BE2C (cell line): ENCODE measurements at regions not wholly inside any gene's neighbourhood (a gene's known extent, or its start where the extent isn't known, plus 50 kb on each side); places are given as distances from the start of the nearest gene placed in this dataset.

Experiments
- DNase-seq: peaks from one replicate; pipeline ENCODE4 v3.0.0-alpha.2; 2020
- H3K27me3 ChIP-seq: fragments of 250-450 bp; sonication (Bioruptor Pico); 2 replicates; pipeline ENCODE4 v1.5.1; 2020; ENCODE audit warnings: mild to moderate bottlenecking
- H3K36me3 ChIP-seq: fragments of 250-450 bp; sonication (Bioruptor Pico); 2 replicates; pipeline ENCODE4 v1.5.1; 2020; ENCODE audit warnings: mild to moderate bottlenecking
- H3K4me1 ChIP-seq: fragments of 250-450 bp; sonication (Bioruptor Pico); 2 replicates; pipeline ENCODE4 v1.5.1; 2020
- H3K4me3 ChIP-seq: 2 replicates; pipeline ENCODE4 v1.5.1; 2011; ENCODE audit warnings: low read depth, low read length
- H3K9me3 ChIP-seq: fragments of 250-450 bp; sonication (Bioruptor Pico); 2 replicates; pipeline ENCODE4 v1.5.1; 2020
- TF ChIP-seq, protein P1 (sequence below): IDR thresholded peaks from 2 replicates; pipeline ENCODE4 v1.5.1; 2012; ENCODE audit warnings: mild to moderate bottlenecking, low read depth, low read length

DNA sequence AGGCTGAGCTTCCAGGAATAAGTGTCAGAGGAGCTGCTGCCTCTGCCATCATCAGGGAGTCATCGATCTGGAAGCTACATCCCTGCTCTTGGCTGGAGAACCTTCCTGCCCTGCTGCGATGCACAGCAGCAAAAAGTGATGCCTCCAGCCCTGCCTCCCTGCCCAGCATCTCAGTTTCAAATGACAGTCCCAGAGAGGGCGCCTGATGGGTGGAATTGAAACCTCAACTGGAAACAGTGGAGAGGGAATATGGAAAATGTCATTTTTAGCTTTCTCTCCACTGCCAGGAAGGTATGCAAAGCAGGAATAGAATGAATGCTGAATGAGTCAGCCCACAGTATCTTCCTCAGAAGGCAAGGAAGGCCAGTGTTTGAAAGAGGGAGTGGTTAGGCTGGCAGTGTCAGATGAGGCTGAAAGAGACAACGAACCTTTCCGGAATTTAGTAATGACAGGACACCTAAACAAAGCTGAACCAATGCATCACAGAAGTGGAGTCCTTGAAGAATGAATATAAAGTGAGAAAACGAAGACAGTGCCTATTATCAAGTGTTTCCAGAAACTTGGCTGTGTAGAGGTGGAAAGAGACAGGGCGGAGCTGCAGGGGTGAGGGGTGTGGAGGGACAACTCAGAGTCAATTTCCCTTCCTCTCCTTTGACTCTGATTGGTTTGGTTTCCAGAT is 153.9 kb upstream of the NDUFV2 start:
- H3K4me3 ChIP-seq, result no peak overlapping the region
- no peak for DNase-seq

DNA sequence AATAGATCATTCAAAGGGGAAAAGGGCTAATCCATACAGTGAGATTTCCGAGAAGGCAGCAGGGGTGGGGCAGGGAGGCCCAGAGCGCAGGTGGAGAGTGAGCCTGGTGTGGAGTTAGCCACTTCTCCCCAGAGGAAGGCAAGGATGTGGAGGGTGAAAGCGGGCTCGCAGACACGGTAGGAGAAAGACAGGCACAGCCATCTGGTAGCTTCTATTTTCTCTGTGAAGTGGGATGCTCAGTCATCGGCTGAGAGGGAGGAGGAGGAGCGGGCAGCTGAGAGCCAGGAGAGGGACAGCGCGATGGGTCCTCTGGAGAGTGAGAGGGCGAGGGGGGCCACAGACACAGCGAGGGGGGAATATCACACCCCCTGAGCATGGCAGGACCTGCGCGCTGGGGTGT is 153.3 kb upstream of the NDUFV2 start:
- DNase-seq, result peak; percentile 9

More for the DNA sequence above, 153.9 kb upstream of the NDUFV2 start:
- TF ChIP-seq, protein P1, sequence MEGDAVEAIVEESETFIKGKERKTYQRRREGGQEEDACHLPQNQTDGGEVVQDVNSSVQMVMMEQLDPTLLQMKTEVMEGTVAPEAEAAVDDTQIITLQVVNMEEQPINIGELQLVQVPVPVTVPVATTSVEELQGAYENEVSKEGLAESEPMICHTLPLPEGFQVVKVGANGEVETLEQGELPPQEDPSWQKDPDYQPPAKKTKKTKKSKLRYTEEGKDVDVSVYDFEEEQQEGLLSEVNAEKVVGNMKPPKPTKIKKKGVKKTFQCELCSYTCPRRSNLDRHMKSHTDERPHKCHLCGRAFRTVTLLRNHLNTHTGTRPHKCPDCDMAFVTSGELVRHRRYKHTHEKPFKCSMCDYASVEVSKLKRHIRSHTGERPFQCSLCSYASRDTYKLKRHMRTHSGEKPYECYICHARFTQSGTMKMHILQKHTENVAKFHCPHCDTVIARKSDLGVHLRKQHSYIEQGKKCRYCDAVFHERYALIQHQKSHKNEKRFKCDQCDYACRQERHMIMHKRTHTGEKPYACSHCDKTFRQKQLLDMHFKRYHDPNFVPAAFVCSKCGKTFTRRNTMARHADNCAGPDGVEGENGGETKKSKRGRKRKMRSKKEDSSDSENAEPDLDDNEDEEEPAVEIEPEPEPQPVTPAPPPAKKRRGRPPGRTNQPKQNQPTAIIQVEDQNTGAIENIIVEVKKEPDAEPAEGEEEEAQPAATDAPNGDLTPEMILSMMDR, result no peak
- Histone ChIP-seq H3K4me1 (no peaks in the 10 kb centered on the region), H3K27me3 (no peaks in the 10 kb centered on the region), H3K9me3 (no peaks in the 10 kb centered on the region), H3K36me3 (no peaks in the 10 kb centered on the region)

DNA sequence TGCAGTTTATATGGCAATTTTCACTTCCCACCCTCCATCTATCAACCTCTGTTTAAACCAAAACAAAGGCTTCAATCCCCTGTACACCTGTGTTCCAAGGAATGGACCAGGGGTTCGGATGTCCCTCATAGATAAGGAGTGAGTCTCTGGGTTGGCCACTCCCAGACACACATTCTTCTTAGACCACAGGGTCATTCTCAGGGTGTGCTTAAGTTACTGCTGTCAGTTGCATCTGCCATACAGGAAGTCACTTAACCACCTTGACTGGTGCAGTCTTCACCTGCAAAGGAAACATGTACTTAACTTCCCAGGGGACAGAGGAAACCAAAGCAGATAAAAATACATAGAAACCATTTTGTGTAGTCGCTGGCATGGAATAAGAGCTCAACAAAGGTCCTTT is 151.0 kb upstream of the NDUFV2 start:
- no peak for DNase-seq
- TF ChIP-seq, protein P1, result no peak
- Histone ChIP-seq H3K9me3 (no peaks in the 10 kb centered on the region), H3K4me1 (no peaks in the 10 kb centered on the region), H3K27me3 (no peaks in the 10 kb centered on the region), H3K36me3 (no peaks in the 10 kb centered on the region), H3K4me3 (no peak overlapping the region)

More for the DNA sequence above, 153.3 kb upstream of the NDUFV2 start:
- Histone ChIP-seq H3K4me3 (no peak overlapping the region), H3K36me3 (no peaks in the 10 kb centered on the region), H3K27me3 (no peaks in the 10 kb centered on the region), H3K4me1 (no peaks in the 10 kb centered on the region), H3K9me3 (no peaks in the 10 kb centered on the region)
- TF ChIP-seq, protein P1, result no peak

DNA sequence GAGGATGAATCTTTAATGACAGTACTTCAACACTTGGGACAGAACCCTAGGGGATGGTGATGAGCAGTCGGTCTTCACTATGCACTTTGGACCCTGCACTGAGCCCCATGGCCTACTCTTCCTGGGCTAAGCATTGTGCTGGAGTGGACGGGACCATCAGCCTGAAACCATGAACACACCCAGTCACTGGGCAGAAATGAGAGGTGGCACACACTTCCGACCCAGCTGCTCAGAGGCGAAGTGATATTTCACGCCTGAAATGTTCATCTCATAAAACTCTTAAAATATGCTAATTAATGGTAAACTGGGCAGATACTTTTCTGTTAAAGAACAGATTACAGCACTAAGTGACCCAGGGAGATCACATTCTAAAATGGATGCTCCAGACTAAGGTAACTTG is 150.3 kb upstream of the NDUFV2 start:
- Histone ChIP-seq H3K4me3 (no peak overlapping the region), H3K36me3 (no peaks in the 10 kb centered on the region), H3K27me3 (no peaks in the 10 kb centered on the region), H3K9me3 (no peaks in the 10 kb centered on the region), H3K4me1 (no peaks in the 10 kb centered on the region)
- DNase-seq, result no peak
- TF ChIP-seq, protein P1, result no peak

DNA sequence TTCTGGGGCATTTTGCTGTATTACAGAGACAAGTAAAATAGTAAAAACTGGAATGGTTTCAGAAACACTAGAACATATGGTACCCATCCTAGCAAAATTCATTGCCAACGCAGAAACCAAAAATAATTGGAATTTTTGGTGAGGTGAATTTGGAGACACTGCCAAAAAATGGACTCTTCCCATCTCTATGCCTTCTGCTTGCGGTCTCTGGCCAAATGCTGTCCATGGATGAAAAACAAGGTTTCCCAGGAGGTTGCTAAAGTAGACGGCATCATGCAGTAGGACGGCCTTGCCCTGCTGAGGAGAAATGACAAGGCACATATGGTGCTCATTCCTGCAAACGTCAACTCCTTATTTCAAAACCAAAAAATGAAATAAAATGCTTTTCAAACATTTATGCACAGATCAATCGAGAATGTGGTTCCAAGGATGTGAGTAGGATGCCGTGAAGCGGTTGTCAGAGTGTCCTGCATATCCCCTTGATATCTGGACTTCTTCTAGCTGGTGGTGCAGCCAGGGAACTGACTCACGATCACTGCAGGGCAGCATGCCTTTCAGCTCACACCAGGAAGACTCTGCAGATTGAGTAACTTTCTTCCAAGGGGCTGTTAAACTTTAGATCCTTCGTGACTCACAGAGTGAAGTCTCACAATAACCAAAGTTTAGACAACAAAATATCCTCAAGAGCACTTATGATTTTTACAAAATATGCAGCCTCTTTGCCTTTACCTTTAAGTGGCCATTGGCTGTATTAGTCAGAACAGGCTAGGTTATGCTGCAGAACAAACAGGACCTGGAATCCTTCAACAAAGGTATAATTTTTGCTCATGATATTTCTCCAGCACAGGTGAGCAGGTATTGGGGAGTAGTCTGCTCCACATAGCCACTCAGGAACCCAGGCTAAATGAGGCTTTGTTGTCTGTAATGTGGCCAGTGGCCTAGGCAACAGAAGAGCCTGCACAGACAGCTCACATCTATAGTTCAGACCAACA is 149.4 kb upstream of the NDUFV2 start:
- Histone ChIP-seq H3K4me3 (no peak overlapping the region), H3K4me1 (no peaks in the 10 kb centered on the region), H3K36me3 (no peaks in the 10 kb centered on the region), H3K9me3 (no peaks in the 10 kb centered on the region), H3K27me3 (no peaks in the 10 kb centered on the region)
- TF ChIP-seq, protein P1, result no peak
- DNase-seq, result no peak
